HG02759 (cell line): ENCODE measurements at regions not wholly inside any gene's neighbourhood (a gene's known extent, or its start where the extent isn't known, plus 50 kb on each side); places are given as distances from the start of the nearest gene placed in this dataset.
"Not testable (repeated sequence)": the region's sequence is repeated elsewhere in the genome, so short reads cannot be mapped to it uniquely, and the experiment has no call there.

Source experiments
- ATAC-seq: cut with Tn5 transposase; IDR thresholded peaks from one replicate; pipeline ENCODE4 v1.9.1; 2021; ENCODE audit warnings: mild to moderate bottlenecking, moderate library complexity; ENCODE audit not compliant: unreplicated experiment

- ATAC-seq: no peak
Measured at GRCh38 chr2:89831641-89832498, 1140.4 kb downstream of the RPIA start.

GRCh38 chr2:89833116-89833779, 1141.8 kb downstream of the RPIA start:
- peak; percentile 45 for ATAC-seq

GRCh38 chr2:89833780-89834117, 1142.3 kb downstream of the RPIA start:
- no peak for ATAC-seq

- ATAC-seq: no peak
Measured at GRCh38 chr2:89834306-89834705, 1142.8 kb downstream of the RPIA start.

GRCh38 chr2:89836326-89836725, 1144.9 kb downstream of the RPIA start:
- ATAC-seq: peak; percentile 39

GRCh38 chr2:89837962-89838625, 1146.6 kb downstream of the RPIA start:
- ATAC-seq: no peak

- peak; percentile 27 for ATAC-seq
Measured at GRCh38 chr2:89840175-89840574, 1148.7 kb downstream of the RPIA start.

- not testable (repeated sequence) for ATAC-seq
Measured at GRCh38 chr2:89840781-89841475, 1149.5 kb downstream of the RPIA start.

GRCh38 chr2:89841476-89841840, 1150.0 kb downstream of the RPIA start:
- no peak for ATAC-seq

- ATAC-seq: no peak
Measured at GRCh38 chr2:89842180-89842908, 1150.9 kb downstream of the RPIA start.

GRCh38 chr2:89844221-89844943, 1152.9 kb downstream of the RPIA start:
- no peak for ATAC-seq

GRCh38 chr2:89845532-89845931, 1154.1 kb downstream of the RPIA start:
- no peak for ATAC-seq

- ATAC-seq: no peak
Measured at GRCh38 chr2:89848114-89848513, 1156.6 kb downstream of the RPIA start.

GRCh38 chr2:89848763-89849368, 1157.4 kb downstream of the RPIA start:
- ATAC-seq: no peak

GRCh38 chr2:89849731-89850130, 1158.3 kb downstream of the RPIA start:
- no peak for ATAC-seq

- no peak for ATAC-seq
Measured at GRCh38 chr2:89850481-89850880, 1159.0 kb downstream of the RPIA start.

GRCh38 chr2:89850881-89851582, 1159.6 kb downstream of the RPIA start:
- ATAC-seq: no peak

- no peak for ATAC-seq
Measured at GRCh38 chr2:89851583-89851905, 1160.1 kb downstream of the RPIA start.

GRCh38 chr2:89853427-89853826, 1162.0 kb downstream of the RPIA start:
- ATAC-seq: not testable (repeated sequence)
